ENCODE measurements at regions not wholly inside any gene's neighbourhood (a gene's known extent, or its start where the extent isn't known, plus 50 kb on each side); places are given as distances from the start of the nearest gene placed in this dataset.

- H3K56ac ChIP-seq (ENCODE audit: insufficient read length, low read depth, low read length): no peak overlapping the region
- no peak overlapping the region for H3K4ac ChIP-seq (ENCODE audit: low read depth, low read length)
- H2BK120ac ChIP-seq (ENCODE audit: low read depth, low read length, poor library complexity, severe bottlenecking): no peak overlapping the region
- DNase-seq: no peak
- no peaks in the 10 kb centered on the region for H3K79me1 ChIP-seq (ENCODE audit: insufficient read depth, low read depth, low read length, poor library complexity, severe bottlenecking)
- no peak overlapping the region for H2AFZ ChIP-seq (ENCODE audit: low read length)
- no peak overlapping the region for H2BK12ac ChIP-seq (ENCODE audit: insufficient read length, low read depth, low read length)
- WGBS (ENCODE audit: extremely low coverage, insufficient read length, low lambda C conversion rate): no CpG with 5 or more reads among the region's 47 CpGs
- H3K27ac Mint-ChIP-seq: no peak overlapping the region
- H2BK5ac ChIP-seq (ENCODE audit: insufficient read length, low read length): no peak overlapping the region
- H3K36me3 Mint-ChIP-seq (ENCODE audit: insufficient read depth in 1 of 3, low read depth in 3 of 3): no peaks in the 10 kb centered on the region
- no peaks in the 10 kb centered on the region for H4K20me1 ChIP-seq (ENCODE audit: control insufficient read depth, insufficient read depth, insufficient read length)
- H4K5ac ChIP-seq (ENCODE audit: insufficient read length, low read depth, low read length): no peak overlapping the region
- H3K4me2 ChIP-seq (ENCODE audit: insufficient read depth, insufficient read length, low read length): no peak overlapping the region
- no peak overlapping the region for H3K27ac ChIP-seq (ENCODE audit: insufficient read length, low read depth, low read length)
- H4K91ac ChIP-seq (ENCODE audit: insufficient read length, low read depth, low read length): no peak overlapping the region
- no peaks in the 10 kb centered on the region for H3K23me2 ChIP-seq (ENCODE audit: insufficient read length, low read depth, low read length, poor library complexity, severe bottlenecking)
- no peak overlapping the region for H3K18ac ChIP-seq (ENCODE audit: insufficient read length, low read depth, low read length)
- TF ChIP-seq CTCF (conservative IDR thresholded peaks at IDR 0.05): no peak
- no peaks in the 10 kb centered on the region for H3K9me3 Mint-ChIP-seq
- H3K23ac ChIP-seq (ENCODE audit: insufficient read length, low read depth, low read length): no peak overlapping the region
- H3K4me1 Mint-ChIP-seq: no peaks in the 10 kb centered on the region
- H4K8ac ChIP-seq (replicated peaks; ENCODE audit: insufficient read length, low read depth, low read length): no peak overlapping the region
- no peak overlapping the region for H3K4me3 Mint-ChIP-seq
- no peak overlapping the region for H3T11ph ChIP-seq (ENCODE audit: low read length)
- H2AK5ac ChIP-seq (ENCODE audit: insufficient read length, low read length): no peak overlapping the region
- H3K14ac ChIP-seq (ENCODE audit: insufficient read depth, low read length): no peak overlapping the region
- no peak overlapping the region for H2BK15ac ChIP-seq (ENCODE audit: low read depth, low read length)
- no peak overlapping the region for H3K9ac ChIP-seq (ENCODE audit: extremely low read depth, insufficient read length, low read length)
- H2BK20ac ChIP-seq (ENCODE audit: low read depth, low read length, poor library complexity, severe bottlenecking): no peak overlapping the region
- no peaks in the 10 kb centered on the region for H3K27me3 Mint-ChIP-seq (ENCODE audit: low read depth)
- no peaks in the 10 kb centered on the region for H3K79me2 ChIP-seq (ENCODE audit: insufficient read depth, low read length)
- H3K4me1 ChIP-seq (ENCODE audit: insufficient read depth, low read length): no peaks in the 10 kb centered on the region
- H3K9me3 ChIP-seq (ENCODE audit: control insufficient read depth, low read depth, low read length): no peaks in the 10 kb centered on the region
- no peaks in the 10 kb centered on the region for H3K27me3 ChIP-seq (ENCODE audit: insufficient read depth, low read length)
Observed at GRCh38 chr5:28808967-28809810, 1770.8 kb upstream of the CDH9 start.

Data from H9 (cell line).